HEK293T (cell line): ENCODE measurements at regions not wholly inside any gene's neighbourhood (a gene's known extent, or its start where the extent isn't known, plus 50 kb on each side); places are given as distances from the start of the nearest gene placed in this dataset.
"Not testable (repeated sequence)": the region's sequence is repeated elsewhere in the genome, so short reads cannot be mapped to it uniquely, and the experiment has no call there.

Experiments used
- CTCF ChIA-PET: fragments of 350-600 bp; formaldehyde crosslinking; extraction: SDS; loops from one replicate; lab custom pipeline; 2021; ENCODE audit warnings: antibody characterized with exemption, inconsistent platforms; lab: Yijun Ruan, JAX
- POLR2A ChIA-PET: fragments of 350-600 bp; formaldehyde crosslinking; extraction: SDS; loops from one replicate; lab custom pipeline; 2020; ENCODE audit warnings: antibody characterized with exemption, inconsistent platforms; lab: Yijun Ruan, JAX
- DNase-seq: peaks from one replicate; pipeline ENCODE4 v3.0.0; 2012; ENCODE audit warnings: mixed read lengths; ENCODE audit errors: extremely low spot score
- ARNT ChIP-seq: fragments of 450-650 bp; IDR thresholded peaks from 2 replicates; pipeline ENCODE4 v1.6.1; 2017; ENCODE audit warnings: mild to moderate bottlenecking
- BHLHE40 ChIP-seq: fragments of 450-650 bp; IDR thresholded peaks from 2 replicates; pipeline ENCODE4 v1.6.1; 2016; ENCODE audit warnings: mild to moderate bottlenecking, moderate library complexity, borderline replicate concordance
- CTBP1 ChIP-seq: fragments of 450-650 bp; IDR thresholded peaks from 2 replicates; pipeline ENCODE4 v1.6.1; 2016; ENCODE audit warnings: borderline replicate concordance
- ELF4 ChIP-seq: fragments of 450-650 bp; IDR thresholded peaks from 2 replicates; pipeline ENCODE4 v1.6.1; 2017; ENCODE audit warnings: antibody characterized with exemption
- FOXA1 ChIP-seq: fragments of 450-650 bp; IDR thresholded peaks from 2 replicates; pipeline ENCODE4 v1.6.1; 2016; ENCODE audit warnings: mild to moderate bottlenecking
- FOXK2 ChIP-seq: fragments of 450-650 bp; IDR thresholded peaks from 2 replicates; pipeline ENCODE4 v1.6.1; 2016; ENCODE audit warnings: mild to moderate bottlenecking
- FOXM1 ChIP-seq: fragments of 450-650 bp; IDR thresholded peaks from 2 replicates; pipeline ENCODE4 v1.6.1; 2017; ENCODE audit warnings: mild to moderate bottlenecking, borderline replicate concordance
- HDGF ChIP-seq: fragments of 450-650 bp; IDR thresholded peaks from 2 replicates; pipeline ENCODE4 v1.6.1; 2017; ENCODE audit warnings: antibody characterized with exemption, borderline replicate concordance
- L3MBTL2 ChIP-seq: fragments of 450-650 bp; conservative IDR thresholded peaks from 2 replicates; pipeline ENCODE4 v1.6.1; 2016; ENCODE audit warnings: mild to moderate bottlenecking
- LEF1 ChIP-seq: fragments of 450-650 bp; IDR thresholded peaks from 2 replicates; pipeline ENCODE4 v1.6.1; 2017; ENCODE audit warnings: mild to moderate bottlenecking, borderline replicate concordance
- NFRKB ChIP-seq: fragments of 450-650 bp; IDR thresholded peaks from 2 replicates; pipeline ENCODE4 v1.6.1; 2016; ENCODE audit warnings: mild to moderate bottlenecking, moderate library complexity
- PKNOX1 ChIP-seq: fragments of 450-650 bp; IDR thresholded peaks from 2 replicates; pipeline ENCODE4 v1.6.1; 2016
- SP1 ChIP-seq: fragments of 450-650 bp; IDR thresholded peaks from 2 replicates; pipeline ENCODE4 v1.6.1; 2017
- SUZ12 ChIP-seq: fragments of 450-650 bp; IDR thresholded peaks from 2 replicates; pipeline ENCODE4 v1.6.1; 2016; ENCODE audit warnings: mild to moderate bottlenecking
- TARDBP ChIP-seq: fragments of 450-650 bp; IDR thresholded peaks from 2 replicates; pipeline ENCODE4 v1.6.1; 2016
- ZNF384 ChIP-seq: fragments of 450-650 bp; IDR thresholded peaks from 2 replicates; pipeline ENCODE4 v1.6.1; 2016

GRCh38 chr11:15342163-15342562 is 227.4 kb downstream of the INSC start:
- TF ChIP-seq CTBP1 (no peak), SP1 (no peak), ZNF384 (no peak), L3MBTL2 (no peak), FOXK2 (no peak), FOXM1 (no peak), FOXA1 (no peak), ARNT (no peak), HDGF (no peak), BHLHE40 (no peak), SUZ12 (no peak), LEF1 (no peak), NFRKB (no peak)
- ChIA-PET POLR2A (no interaction called here), CTCF (no interaction called here)
- DNase-seq = no peak

GRCh38 chr11:15346907-15347306 is 232.2 kb downstream of the INSC start:
- TF ChIP-seq L3MBTL2 = no peak
- no peak for TF ChIP-seq NFRKB
- no peak for TF ChIP-seq FOXK2
- TF ChIP-seq ARNT = no peak
- no peak for TF ChIP-seq HDGF
- TF ChIP-seq ELF4 = no peak
- TF ChIP-seq FOXA1 = no peak
- TF ChIP-seq BHLHE40 = no peak
- no peak for TF ChIP-seq SUZ12
- no peak for TF ChIP-seq TARDBP
- no peak for TF ChIP-seq FOXM1
- no peak for TF ChIP-seq CTBP1
- ChIA-PET POLR2A (interaction anchor here (0.6 kb wide), 1 partner anchor 1306 kb away, joined by 3 read pairs; no protein-coding TSS in a partner anchor), CTCF (interaction anchor here (0.6 kb wide), 1 partner anchor 25 kb away, joined by 3 read pairs; no protein-coding TSS in a partner anchor)
- DNase-seq = no peak

GRCh38 chr11:15347969-15348734 is 233.4 kb downstream of the INSC start:
- ChIA-PET CTCF (no interaction called here), POLR2A (no interaction called here)
- TF ChIP-seq ARNT (no peak), HDGF (no peak)
- DNase-seq = no peak

- ChIA-PET CTCF (no interaction called here), POLR2A (no interaction called here)
- DNase-seq = peak; percentile 30
- TF ChIP-seq SP1 = no peak
- TF ChIP-seq PKNOX1 = peak; percentile 84
- TF ChIP-seq FOXK2 = no peak
Measured at GRCh38 chr11:15349413-15349812, 234.7 kb downstream of the INSC start.

GRCh38 chr11:15361316-15361715 is 246.6 kb downstream of the INSC start:
- DNase-seq = no peak
- no peak for TF ChIP-seq SP1
- TF ChIP-seq HDGF = no peak
- TF ChIP-seq FOXK2 = no peak
- TF ChIP-seq SUZ12 = no peak
- no peak for TF ChIP-seq FOXA1
- no peak for TF ChIP-seq PKNOX1
- TF ChIP-seq ZNF384 = no peak
- TF ChIP-seq TARDBP = no peak
- TF ChIP-seq ELF4 = no peak
- no peak for TF ChIP-seq CTBP1
- no peak for TF ChIP-seq ARNT
- no peak for TF ChIP-seq NFRKB
- no peak for TF ChIP-seq FOXM1
- no peak for TF ChIP-seq BHLHE40
- TF ChIP-seq LEF1 = no peak
- TF ChIP-seq L3MBTL2 = no peak
- ChIA-PET CTCF (no interaction called here), POLR2A (no interaction called here)

- POLR2A ChIA-PET, DNase-seq, CTCF ChIA-PET: not testable (repeated sequence)
Measured at GRCh38 chr11:15365286-15365685, 250.6 kb downstream of the INSC start.

- ChIA-PET POLR2A (no interaction called here), CTCF (no interaction called here)
- TF ChIP-seq SUZ12 (no peak), FOXA1 (no peak), PKNOX1 (no peak), NFRKB (no peak), FOXK2 (no peak)
- DNase-seq = no peak
Measured at GRCh38 chr11:15367695-15368094, 253.0 kb downstream of the INSC start.
